Fibroblast of peridontal ligament (primary cell): ENCODE measurements at regions not wholly inside any gene's neighbourhood (a gene's known extent, or its start where the extent isn't known, plus 50 kb on each side); places are given as distances from the start of the nearest gene placed in this dataset.

Experiments used
- DNase-seq: peaks from one replicate; pipeline ENCODE4 v3.0.0-alpha.2; 2010; ENCODE audit errors: extremely low read depth

GRCh38 chr4:124596816-124597215 is 115.7 kb downstream of the ANKRD50 start:
- no peak for DNase-seq

DNA sequence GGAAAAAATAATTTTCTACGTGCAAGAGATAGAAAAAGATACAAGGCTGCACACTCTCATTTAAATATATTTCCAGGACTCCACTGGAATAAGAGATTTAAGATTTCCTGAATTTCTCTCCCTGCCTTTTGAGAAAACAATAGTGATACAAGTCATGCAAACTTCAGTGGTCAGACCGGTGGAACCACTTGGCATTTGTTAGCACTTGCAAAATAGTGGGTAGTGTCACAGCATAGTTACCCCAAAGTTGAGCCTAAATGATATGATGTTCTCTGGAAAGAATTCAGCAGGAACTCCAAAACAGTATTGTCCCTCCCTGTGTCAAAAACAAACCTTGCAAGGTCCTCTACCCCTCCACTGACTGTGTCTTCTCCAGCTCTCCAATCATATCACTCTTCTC is 102.3 kb downstream of the ANKRD50 start:
- DNase-seq = no peak
